GM23338 (cell line): ENCODE measurements at regions not wholly inside any gene's neighbourhood (a gene's known extent, or its start where the extent isn't known, plus 50 kb on each side); places are given as distances from the start of the nearest gene placed in this dataset.

Experiments
- ATAC-seq: fragments of 200-7000 bp; cut with Tn5 transposase; 3 replicates; pipeline ENCODE4 v1.9.1; 2020
- DNase-seq: peaks from one replicate; pipeline ENCODE4 v3.0.0-alpha.2; 2015; ENCODE audit warnings: low spot score
- H2AFZ ChIP-seq: fragments of 200-600 bp; sonication (generic); 2 replicates; pipeline ENCODE4 v1.8.0; 2016; ENCODE audit warnings: antibody characterized with exemption, mild to moderate bottlenecking, moderate library complexity
- H3F3A ChIP-seq: fragments of 200-600 bp; sonication (generic); replicated peaks from 2 replicates; pipeline ENCODE4 v1.8.0; 2017; ENCODE audit warnings: antibody characterized with exemption, mixed run types, low read depth
- H3K27ac ChIP-seq: fragments of 200-600 bp; sonication (generic); 2 replicates; pipeline ENCODE4 v1.6.1; 2016; ENCODE audit warnings: low read depth
- H3K27me3 ChIP-seq: fragments of 200-600 bp; sonication (generic); 2 replicates; pipeline ENCODE4 v1.8.0; 2016; ENCODE audit warnings: mild to moderate bottlenecking, mixed run types, moderate library complexity; ENCODE audit not compliant: insufficient read depth
- H3K36me3 ChIP-seq: fragments of 200-600 bp; sonication (generic); 2 replicates; pipeline ENCODE4 v1.8.0; 2016; ENCODE audit warnings: mild to moderate bottlenecking; ENCODE audit not compliant: insufficient read depth
- H3K4me1 ChIP-seq: fragments of 200-600 bp; sonication (generic); 2 replicates; pipeline ENCODE4 v1.8.0; 2016; ENCODE audit warnings: mild to moderate bottlenecking, moderate library complexity; ENCODE audit not compliant: insufficient read depth
- H3K4me2 ChIP-seq: fragments of 200-600 bp; sonication (generic); 2 replicates; pipeline ENCODE4 v1.7.1; 2017; ENCODE audit warnings: mixed run types
- H3K4me3 ChIP-seq: fragments of 200-600 bp; sonication (generic); 2 replicates; pipeline ENCODE4 v1.6.1; 2016; ENCODE audit warnings: mixed run types
- H3K79me2 ChIP-seq: fragments of 200-600 bp; sonication (generic); replicated peaks from 2 replicates; pipeline ENCODE4 v1.8.0; 2017; ENCODE audit warnings: mild to moderate bottlenecking; ENCODE audit not compliant: insufficient read depth
- H3K9me2 ChIP-seq: fragments of 200-600 bp; sonication (generic); 2 replicates; pipeline ENCODE4 v1.8.0; 2017; ENCODE audit not compliant: insufficient read depth
- H4K20me1 ChIP-seq: fragments of 200-600 bp; sonication (generic); replicated peaks from 2 replicates; pipeline ENCODE4 v1.8.0; 2017; ENCODE audit warnings: mild to moderate bottlenecking; ENCODE audit not compliant: insufficient read depth
- H3K27ac Mint-ChIP-seq: 2 replicates; pipeline ENCODE4 v1.8.0; 2020; ENCODE audit warnings: inconsistent platforms, mild to moderate bottlenecking, moderate library complexity, mixed read lengths
- H3K27me3 Mint-ChIP-seq: 3 replicates; pipeline ENCODE4 v1.8.0; 2022; ENCODE audit warnings: low read depth, mild to moderate bottlenecking, moderate library complexity, mixed read lengths, inconsistent platforms; ENCODE audit not compliant: insufficient read depth, poor library complexity
- H3K36me3 Mint-ChIP-seq: 3 replicates; pipeline ENCODE4 v1.8.0; 2021; ENCODE audit warnings: low read depth, mild to moderate bottlenecking, inconsistent platforms, moderate library complexity, mixed read lengths
- H3K4me1 Mint-ChIP-seq: 3 replicates; pipeline ENCODE4 v1.8.0; 2020; ENCODE audit warnings: mild to moderate bottlenecking, inconsistent platforms, mixed read lengths
- H3K4me3 Mint-ChIP-seq: 3 replicates; pipeline ENCODE4 v1.8.0; 2021; ENCODE audit warnings: moderate library complexity, mild to moderate bottlenecking, inconsistent platforms, mixed read lengths
- H3K9me3 Mint-ChIP-seq: 3 replicates; pipeline ENCODE4 v1.8.0; 2020; ENCODE audit warnings: moderate library complexity, mild to moderate bottlenecking, inconsistent platforms, mixed read lengths
- CREB1 ChIP-seq: fragments of 250-450 bp; sonication (Bioruptor Pico); IDR thresholded peaks from 2 replicates; pipeline ENCODE4 v1.5.0; 2020; ENCODE audit warnings: low read depth, mild to moderate bottlenecking, moderate library complexity
- EZH2 ChIP-seq: fragments of 200-600 bp; sonication (generic); IDR thresholded peaks from one replicate; pipeline ENCODE4 v1.8.0; 2017; ENCODE audit warnings: antibody characterized with exemption, mild to moderate bottlenecking, low read depth; ENCODE audit not compliant: unreplicated experiment
- EZH2phosphoT487 ChIP-seq: fragments of 200-600 bp; sonication (generic); IDR thresholded peaks from one replicate; pipeline ENCODE4 v1.8.1; 2018; ENCODE audit warnings: antibody characterized with exemption; ENCODE audit not compliant: unreplicated experiment
- JUNB ChIP-seq: IDR thresholded peaks from one replicate; pipeline ENCODE4 v1.6.1; 2016; ENCODE audit warnings: antibody characterized with exemption; ENCODE audit not compliant: unreplicated experiment
- NANOG ChIP-seq: IDR thresholded peaks from 2 replicates; pipeline ENCODE4 v1.6.1; 2016; ENCODE audit warnings: antibody characterized with exemption, borderline replicate concordance
- POLR2AphosphoS5 ChIP-seq: IDR thresholded peaks from 2 replicates; pipeline ENCODE4 v1.6.1; 2016; ENCODE audit warnings: antibody characterized with exemption, low read depth
- STAT1 ChIP-seq: IDR thresholded peaks from one replicate; pipeline ENCODE4 v1.6.1; 2016; ENCODE audit warnings: antibody characterized with exemption; ENCODE audit not compliant: unreplicated experiment
- ZNF114 ChIP-seq: fragments of 250-450 bp; sonication (Bioruptor Pico); IDR thresholded peaks from 2 replicates; pipeline ENCODE4 v1.5.0; 2020; ENCODE audit warnings: mild to moderate bottlenecking, moderate library complexity
- ZNF331 ChIP-seq: fragments of 250-450 bp; sonication (Bioruptor Pico); IDR thresholded peaks from 2 replicates; pipeline ENCODE4 v1.5.0; 2020; ENCODE audit warnings: low read depth, mild to moderate bottlenecking, moderate library complexity
- TF ChIP-seq, protein P1 (sequence below), 2 experiments: fragments of 200-600 bp in 1 of 2; sonication (generic) in 1 of 2; conservative IDR thresholded peaks; 2 replicates each; pipeline versions ENCODE4 v1.5.1 to v1.6.1; 2016 to 2017; ENCODE audit warnings: antibody characterized with exemption in 2 of 2, low read depth in 2 of 2, mild to moderate bottlenecking in 2 of 2, moderate library complexity in 1 of 2
- TF ChIP-seq, protein P2 (sequence below): IDR thresholded peaks from 2 replicates; pipeline ENCODE4 v1.6.1; 2016; ENCODE audit warnings: antibody characterized with exemption
- TF ChIP-seq, protein P3 (sequence below): fragments of 250-450 bp; sonication (Bioruptor Pico); IDR thresholded peaks from 2 replicates; pipeline ENCODE4 v1.5.0; 2020; ENCODE audit warnings: mild to moderate bottlenecking, moderate library complexity
- TF ChIP-seq, protein P4 (sequence below): IDR thresholded peaks from one replicate; pipeline ENCODE4 v1.6.1; 2018; ENCODE audit warnings: antibody characterized with exemption; ENCODE audit not compliant: unreplicated experiment

DNA sequence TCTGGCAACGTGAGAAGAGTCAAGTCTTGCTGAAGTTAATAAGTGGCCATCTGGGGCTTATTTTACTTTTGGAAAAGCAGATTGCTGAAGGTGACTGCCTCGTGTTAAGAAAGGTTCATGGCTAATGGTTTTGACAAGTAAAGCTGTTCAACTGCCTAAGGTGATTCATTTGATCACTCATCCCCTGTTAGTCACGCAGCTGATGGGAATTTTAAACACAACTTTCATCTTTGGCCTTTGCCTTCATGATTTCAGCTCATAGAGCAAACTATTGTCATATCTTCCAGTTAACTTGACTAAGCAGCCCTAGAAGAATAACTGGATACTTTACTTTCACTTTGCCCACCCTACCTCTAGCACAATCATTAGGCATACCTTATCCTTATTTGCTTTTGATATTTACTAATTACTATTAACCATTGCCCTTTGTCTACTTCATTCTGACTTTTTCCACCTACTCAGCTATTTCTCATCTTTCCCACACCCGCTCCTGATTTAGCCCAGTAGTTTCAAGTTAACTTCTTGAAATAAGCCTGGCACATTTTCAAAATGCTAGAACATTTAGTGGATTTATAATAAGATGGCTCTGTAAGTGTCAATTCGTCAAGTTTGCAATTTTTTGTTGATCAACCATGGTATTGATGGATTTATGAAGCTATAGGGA, 170.6 kb upstream of the S100G start:
- Histone ChIP-seq H3K79me2 (no peaks in the 10 kb centered on the region), H4K20me1 (no peaks in the 10 kb centered on the region), H3K27me3 (no peaks in the 10 kb centered on the region), H3K9me2 (no peaks in the 10 kb centered on the region), H2AFZ (no peak overlapping the region), H3K4me3 (no peak overlapping the region), H3K4me2 (no peak overlapping the region), H3K4me1 (peaks cover 4% of the 10 kb centered on the region; the same call in 1 of the 2 replicates), H3K36me3 (no peaks in the 10 kb centered on the region), H3F3A (no peaks in the 10 kb centered on the region), H3K27ac (no peak overlapping the region)
- Mint-ChIP-seq H3K4me3 (no peak overlapping the region), H3K27ac (no peak overlapping the region), H3K27me3 (no peaks in the 10 kb centered on the region), H3K36me3 (peaks cover 6% of the 10 kb centered on the region), H3K4me1 (peaks cover 9% of the 10 kb centered on the region; the same call in 2 of the 3 replicates), H3K9me3 (no peaks in the 10 kb centered on the region)
- TF ChIP-seq, protein P1, sequence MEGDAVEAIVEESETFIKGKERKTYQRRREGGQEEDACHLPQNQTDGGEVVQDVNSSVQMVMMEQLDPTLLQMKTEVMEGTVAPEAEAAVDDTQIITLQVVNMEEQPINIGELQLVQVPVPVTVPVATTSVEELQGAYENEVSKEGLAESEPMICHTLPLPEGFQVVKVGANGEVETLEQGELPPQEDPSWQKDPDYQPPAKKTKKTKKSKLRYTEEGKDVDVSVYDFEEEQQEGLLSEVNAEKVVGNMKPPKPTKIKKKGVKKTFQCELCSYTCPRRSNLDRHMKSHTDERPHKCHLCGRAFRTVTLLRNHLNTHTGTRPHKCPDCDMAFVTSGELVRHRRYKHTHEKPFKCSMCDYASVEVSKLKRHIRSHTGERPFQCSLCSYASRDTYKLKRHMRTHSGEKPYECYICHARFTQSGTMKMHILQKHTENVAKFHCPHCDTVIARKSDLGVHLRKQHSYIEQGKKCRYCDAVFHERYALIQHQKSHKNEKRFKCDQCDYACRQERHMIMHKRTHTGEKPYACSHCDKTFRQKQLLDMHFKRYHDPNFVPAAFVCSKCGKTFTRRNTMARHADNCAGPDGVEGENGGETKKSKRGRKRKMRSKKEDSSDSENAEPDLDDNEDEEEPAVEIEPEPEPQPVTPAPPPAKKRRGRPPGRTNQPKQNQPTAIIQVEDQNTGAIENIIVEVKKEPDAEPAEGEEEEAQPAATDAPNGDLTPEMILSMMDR (conservative IDR thresholded peaks at IDR 0.05; ENCODE audit: low read depth in 2 of 2), result no peak
- TF ChIP-seq, protein P2, sequence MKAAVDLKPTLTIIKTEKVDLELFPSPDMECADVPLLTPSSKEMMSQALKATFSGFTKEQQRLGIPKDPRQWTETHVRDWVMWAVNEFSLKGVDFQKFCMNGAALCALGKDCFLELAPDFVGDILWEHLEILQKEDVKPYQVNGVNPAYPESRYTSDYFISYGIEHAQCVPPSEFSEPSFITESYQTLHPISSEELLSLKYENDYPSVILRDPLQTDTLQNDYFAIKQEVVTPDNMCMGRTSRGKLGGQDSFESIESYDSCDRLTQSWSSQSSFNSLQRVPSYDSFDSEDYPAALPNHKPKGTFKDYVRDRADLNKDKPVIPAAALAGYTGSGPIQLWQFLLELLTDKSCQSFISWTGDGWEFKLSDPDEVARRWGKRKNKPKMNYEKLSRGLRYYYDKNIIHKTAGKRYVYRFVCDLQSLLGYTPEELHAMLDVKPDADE, result no peak
- TF ChIP-seq JUNB, result no peak
- no peak for TF ChIP-seq ZNF331 (CRISPR knock-in tag)
- no peak for TF ChIP-seq EZH2phosphoT487
- TF ChIP-seq EZH2, result no peak
- TF ChIP-seq STAT1, result no peak
- no peak for TF ChIP-seq CREB1 (CRISPR knock-in tag)
- no peak for TF ChIP-seq POLR2AphosphoS5
- TF ChIP-seq, protein P3, sequence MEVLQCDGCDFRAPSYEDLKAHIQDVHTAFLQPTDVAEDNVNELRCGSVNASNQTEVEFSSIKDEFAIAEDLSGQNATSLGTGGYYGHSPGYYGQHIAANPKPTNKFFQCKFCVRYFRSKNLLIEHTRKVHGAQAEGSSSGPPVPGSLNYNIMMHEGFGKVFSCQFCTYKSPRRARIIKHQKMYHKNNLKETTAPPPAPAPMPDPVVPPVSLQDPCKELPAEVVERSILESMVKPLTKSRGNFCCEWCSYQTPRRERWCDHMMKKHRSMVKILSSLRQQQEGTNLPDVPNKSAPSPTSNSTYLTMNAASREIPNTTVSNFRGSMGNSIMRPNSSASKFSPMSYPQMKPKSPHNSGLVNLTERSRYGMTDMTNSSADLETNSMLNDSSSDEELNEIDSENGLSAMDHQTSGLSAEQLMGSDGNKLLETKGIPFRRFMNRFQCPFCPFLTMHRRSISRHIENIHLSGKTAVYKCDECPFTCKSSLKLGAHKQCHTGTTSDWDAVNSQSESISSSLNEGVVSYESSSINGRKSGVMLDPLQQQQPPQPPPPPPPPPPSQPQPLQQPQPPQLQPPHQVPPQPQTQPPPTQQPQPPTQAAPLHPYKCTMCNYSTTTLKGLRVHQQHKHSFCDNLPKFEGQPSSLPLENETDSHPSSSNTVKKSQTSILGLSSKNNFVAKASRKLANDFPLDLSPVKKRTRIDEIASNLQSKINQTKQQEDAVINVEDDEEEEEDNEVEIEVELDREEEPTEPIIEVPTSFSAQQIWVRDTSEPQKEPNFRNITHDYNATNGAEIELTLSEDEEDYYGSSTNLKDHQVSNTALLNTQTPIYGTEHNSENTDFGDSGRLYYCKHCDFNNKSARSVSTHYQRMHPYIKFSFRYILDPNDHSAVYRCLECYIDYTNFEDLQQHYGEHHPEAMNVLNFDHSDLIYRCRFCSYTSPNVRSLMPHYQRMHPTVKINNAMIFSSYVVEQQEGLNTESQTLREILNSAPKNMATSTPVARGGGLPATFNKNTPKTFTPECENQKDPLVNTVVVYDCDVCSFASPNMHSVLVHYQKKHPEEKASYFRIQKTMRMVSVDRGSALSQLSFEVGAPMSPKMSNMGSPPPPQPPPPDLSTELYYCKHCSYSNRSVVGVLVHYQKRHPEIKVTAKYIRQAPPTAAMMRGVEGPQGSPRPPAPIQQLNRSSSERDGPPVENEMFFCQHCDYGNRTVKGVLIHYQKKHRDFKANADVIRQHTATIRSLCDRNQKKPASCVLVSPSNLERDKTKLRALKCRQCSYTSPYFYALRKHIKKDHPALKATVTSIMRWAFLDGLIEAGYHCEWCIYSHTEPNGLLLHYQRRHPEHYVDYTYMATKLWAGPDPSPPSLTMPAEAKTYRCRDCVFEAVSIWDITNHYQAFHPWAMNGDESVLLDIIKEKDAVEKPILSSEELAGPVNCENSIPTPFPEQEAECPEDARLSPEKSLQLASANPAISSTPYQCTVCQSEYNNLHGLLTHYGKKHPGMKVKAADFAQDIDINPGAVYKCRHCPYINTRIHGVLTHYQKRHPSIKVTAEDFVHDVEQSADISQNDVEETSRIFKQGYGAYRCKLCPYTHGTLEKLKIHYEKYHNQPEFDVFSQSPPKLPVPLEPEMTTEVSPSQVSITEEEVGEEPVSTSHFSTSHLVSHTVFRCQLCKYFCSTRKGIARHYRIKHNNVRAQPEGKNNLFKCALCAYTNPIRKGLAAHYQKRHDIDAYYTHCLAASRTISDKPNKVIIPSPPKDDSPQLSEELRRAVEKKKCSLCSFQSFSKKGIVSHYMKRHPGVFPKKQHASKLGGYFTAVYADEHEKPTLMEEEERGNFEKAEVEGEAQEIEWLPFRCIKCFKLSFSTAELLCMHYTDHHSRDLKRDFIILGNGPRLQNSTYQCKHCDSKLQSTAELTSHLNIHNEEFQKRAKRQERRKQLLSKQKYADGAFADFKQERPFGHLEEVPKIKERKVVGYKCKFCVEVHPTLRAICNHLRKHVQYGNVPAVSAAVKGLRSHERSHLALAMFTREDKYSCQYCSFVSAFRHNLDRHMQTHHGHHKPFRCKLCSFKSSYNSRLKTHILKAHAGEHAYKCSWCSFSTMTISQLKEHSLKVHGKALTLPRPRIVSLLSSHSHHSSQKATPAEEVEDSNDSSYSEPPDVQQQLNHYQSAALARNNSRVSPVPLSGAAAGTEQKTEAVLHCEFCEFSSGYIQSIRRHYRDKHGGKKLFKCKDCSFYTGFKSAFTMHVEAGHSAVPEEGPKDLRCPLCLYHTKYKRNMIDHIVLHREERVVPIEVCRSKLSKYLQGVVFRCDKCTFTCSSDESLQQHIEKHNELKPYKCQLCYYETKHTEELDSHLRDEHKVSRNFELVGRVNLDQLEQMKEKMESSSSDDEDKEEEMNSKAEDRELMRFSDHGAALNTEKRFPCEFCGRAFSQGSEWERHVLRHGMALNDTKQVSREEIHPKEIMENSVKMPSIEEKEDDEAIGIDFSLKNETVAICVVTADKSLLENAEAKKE (CRISPR knock-in tag), result no peak
- TF ChIP-seq, protein P4, sequence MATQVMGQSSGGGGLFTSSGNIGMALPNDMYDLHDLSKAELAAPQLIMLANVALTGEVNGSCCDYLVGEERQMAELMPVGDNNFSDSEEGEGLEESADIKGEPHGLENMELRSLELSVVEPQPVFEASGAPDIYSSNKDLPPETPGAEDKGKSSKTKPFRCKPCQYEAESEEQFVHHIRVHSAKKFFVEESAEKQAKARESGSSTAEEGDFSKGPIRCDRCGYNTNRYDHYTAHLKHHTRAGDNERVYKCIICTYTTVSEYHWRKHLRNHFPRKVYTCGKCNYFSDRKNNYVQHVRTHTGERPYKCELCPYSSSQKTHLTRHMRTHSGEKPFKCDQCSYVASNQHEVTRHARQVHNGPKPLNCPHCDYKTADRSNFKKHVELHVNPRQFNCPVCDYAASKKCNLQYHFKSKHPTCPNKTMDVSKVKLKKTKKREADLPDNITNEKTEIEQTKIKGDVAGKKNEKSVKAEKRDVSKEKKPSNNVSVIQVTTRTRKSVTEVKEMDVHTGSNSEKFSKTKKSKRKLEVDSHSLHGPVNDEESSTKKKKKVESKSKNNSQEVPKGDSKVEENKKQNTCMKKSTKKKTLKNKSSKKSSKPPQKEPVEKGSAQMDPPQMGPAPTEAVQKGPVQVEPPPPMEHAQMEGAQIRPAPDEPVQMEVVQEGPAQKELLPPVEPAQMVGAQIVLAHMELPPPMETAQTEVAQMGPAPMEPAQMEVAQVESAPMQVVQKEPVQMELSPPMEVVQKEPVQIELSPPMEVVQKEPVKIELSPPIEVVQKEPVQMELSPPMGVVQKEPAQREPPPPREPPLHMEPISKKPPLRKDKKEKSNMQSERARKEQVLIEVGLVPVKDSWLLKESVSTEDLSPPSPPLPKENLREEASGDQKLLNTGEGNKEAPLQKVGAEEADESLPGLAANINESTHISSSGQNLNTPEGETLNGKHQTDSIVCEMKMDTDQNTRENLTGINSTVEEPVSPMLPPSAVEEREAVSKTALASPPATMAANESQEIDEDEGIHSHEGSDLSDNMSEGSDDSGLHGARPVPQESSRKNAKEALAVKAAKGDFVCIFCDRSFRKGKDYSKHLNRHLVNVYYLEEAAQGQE, result no peak
- TF ChIP-seq ZNF114 (CRISPR knock-in tag), result no peak
- no peak for TF ChIP-seq NANOG
- DNase-seq, result no peak
- no peak for ATAC-seq
